GM23248 (cell line): ENCODE measurements at regions not wholly inside any gene's neighbourhood (a gene's known extent, or its start where the extent isn't known, plus 50 kb on each side); places are given as distances from the start of the nearest gene placed in this dataset.

Experiments
- EZH2 ChIP-seq: fragments of 200-600 bp; sonication (generic); IDR thresholded peaks from 2 replicates; pipeline ENCODE4 v1.6.1; 2018; ENCODE audit warnings: antibody characterized with exemption, mild to moderate bottlenecking; ENCODE audit not compliant: insufficient read depth, poor library complexity, severe bottlenecking
- EZH2phosphoT487 ChIP-seq: fragments of 200-600 bp; sonication (generic); IDR thresholded peaks from 2 replicates; pipeline ENCODE4 v1.6.1; 2018; ENCODE audit warnings: antibody characterized with exemption, moderate library complexity, mild to moderate bottlenecking, low read depth; ENCODE audit not compliant: insufficient read depth

GRCh38 chr20:48169650-48170225, 384.5 kb upstream of the SULF2 start:
- TF ChIP-seq EZH2phosphoT487 (no peak), EZH2 (no peak)
